CD4-positive, alpha-beta T cell (primary cell): ENCODE measurements at regions not wholly inside any gene's neighbourhood (a gene's known extent, or its start where the extent isn't known, plus 50 kb on each side); places are given as distances from the start of the nearest gene placed in this dataset.

Experiments
- ATAC-seq: fragments of 200-7000 bp; cut with Tn5 transposase; one replicate; pipeline ENCODE4 v1.10.0; 2022; ENCODE audit warnings: mild to moderate bottlenecking; ENCODE audit not compliant: poor library complexity
- CTCF ChIA-PET: fragments of 350-600 bp; sonication (Branson Sonifier 250); formaldehyde crosslinking; loops from one replicate; lab custom pipeline; 2021; ENCODE audit warnings: antibody characterized with exemption, inconsistent platforms; lab: Charles Lee
- POLR2A ChIA-PET: fragments of 350-600 bp; sonication (Branson Sonifier 250); formaldehyde crosslinking; loops from one replicate; lab custom pipeline; 2021; ENCODE audit warnings: antibody characterized with exemption, inconsistent platforms; lab: Charles Lee
- DNase-seq, 14 experiments: peaks; one replicate each; pipeline ENCODE4 v3.0.0-alpha.2; 2013 to 2020; ENCODE audit warnings: mixed read lengths in 2 of 14
- H3K27ac ChIP-seq, 2 donors: one replicate each; pipeline versions ENCODE4 v1.5.1 to v1.7.0; 2013; ENCODE audit warnings: low read length in 2 of 2, low read depth in 1 of 2, mild to moderate bottlenecking in 1 of 2
- H3K27me3 ChIP-seq, 2 experiments: 1 replicate in 1 of 2; 2 replicates in 1 of 2; pipeline versions ENCODE4 v1.6.1 to v1.7.0; 2013; ENCODE audit warnings: low read length in 2 of 2, control low read depth in 1 of 2, mild to moderate bottlenecking in 1 of 2, moderate library complexity in 1 of 2; ENCODE audit not compliant: insufficient read depth in 2 of 2, control insufficient read depth in 1 of 2
- H3K36me3 ChIP-seq: one replicate; pipeline ENCODE4 v1.6.1; 2013; ENCODE audit warnings: low read length, control low read depth; ENCODE audit not compliant: insufficient read depth
- H3K4me1 ChIP-seq: one replicate; pipeline ENCODE4 v1.6.1; 2013; ENCODE audit warnings: low read length, control low read depth; ENCODE audit not compliant: insufficient read depth
- H3K4me3 ChIP-seq: one replicate; pipeline ENCODE4 v1.5.1; 2013; ENCODE audit warnings: mild to moderate bottlenecking, low read length, moderate library complexity
- H3K9me3 ChIP-seq, 2 experiments: 1 replicate in 1 of 2; 2 replicates in 1 of 2; pipeline versions ENCODE4 v1.6.1 to v1.7.0; 2013; ENCODE audit warnings: low read length in 2 of 2, mild to moderate bottlenecking in 2 of 2, control low read depth in 1 of 2, moderate library complexity in 1 of 2; ENCODE audit not compliant: control insufficient read depth in 1 of 2, insufficient read depth in 1 of 2
- H3K27ac Mint-ChIP-seq: one replicate; pipeline ENCODE4 v1.8.0; 2020; ENCODE audit warnings: mixed read lengths
- H3K27me3 Mint-ChIP-seq: one replicate; pipeline ENCODE4 v1.8.0; 2021; ENCODE audit warnings: mixed read lengths
- H3K36me3 Mint-ChIP-seq: one replicate; pipeline ENCODE4 v1.8.0; 2021; ENCODE audit warnings: low read depth, mixed read lengths
- H3K4me1 Mint-ChIP-seq: one replicate; pipeline ENCODE4 v1.8.0; 2021; ENCODE audit warnings: low read depth, mixed read lengths
- H3K4me3 Mint-ChIP-seq: one replicate; pipeline ENCODE4 v1.8.0; 2020; ENCODE audit warnings: mild to moderate bottlenecking, mixed read lengths
- H3K9me3 Mint-ChIP-seq: one replicate; pipeline ENCODE4 v1.8.0; 2020; ENCODE audit warnings: mixed read lengths
- intact Hi-C, 2 experiments: fragments of 100-400 bp; cut with DNase I in 1 of 2; cut with micrococcal nuclease in 1 of 2; formaldehyde crosslinking; loops; one replicate each; pipeline versions ENCODE4 v1.15.1 to v1.9.0; 2023 to 2025; cut with DNase I, micrococcal nuclease
- TF ChIP-seq, protein P1 (sequence below): fragments of 200-600 bp; IDR thresholded peaks from one replicate; pipeline ENCODE4 v1.8.0; 2022; ENCODE audit warnings: antibody characterized with exemption, mild to moderate bottlenecking

DNA sequence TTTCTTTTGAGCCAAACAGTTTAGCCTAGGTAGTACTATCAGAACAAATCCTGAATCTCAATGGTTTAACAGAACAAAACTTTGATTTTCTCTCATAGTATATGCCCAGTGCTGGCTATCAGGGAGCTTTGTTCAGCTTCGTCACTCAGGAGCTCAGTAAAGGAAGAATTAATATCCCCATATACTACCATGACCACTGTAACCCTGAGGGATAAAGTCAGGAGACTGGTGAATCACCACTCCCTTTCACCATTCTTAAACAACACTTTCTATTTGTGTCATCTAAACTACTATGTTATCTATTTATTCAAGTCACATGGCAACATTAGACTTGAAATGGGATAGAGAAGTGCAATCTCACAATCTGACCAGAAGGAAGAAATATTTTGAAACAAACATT lies 522.6 kb upstream of the COX7C start:
- ChIA-PET POLR2A (no interaction called here), CTCF (no interaction called here)
- Mint-ChIP-seq H3K27ac (no peak overlapping the region), H3K4me1 (no peaks in the 10 kb centered on the region), H3K4me3 (no peak overlapping the region), H3K36me3 (no peaks in the 10 kb centered on the region), H3K9me3 (no peaks in the 10 kb centered on the region), H3K27me3 (no peaks in the 10 kb centered on the region)
- TF ChIP-seq, protein P1, sequence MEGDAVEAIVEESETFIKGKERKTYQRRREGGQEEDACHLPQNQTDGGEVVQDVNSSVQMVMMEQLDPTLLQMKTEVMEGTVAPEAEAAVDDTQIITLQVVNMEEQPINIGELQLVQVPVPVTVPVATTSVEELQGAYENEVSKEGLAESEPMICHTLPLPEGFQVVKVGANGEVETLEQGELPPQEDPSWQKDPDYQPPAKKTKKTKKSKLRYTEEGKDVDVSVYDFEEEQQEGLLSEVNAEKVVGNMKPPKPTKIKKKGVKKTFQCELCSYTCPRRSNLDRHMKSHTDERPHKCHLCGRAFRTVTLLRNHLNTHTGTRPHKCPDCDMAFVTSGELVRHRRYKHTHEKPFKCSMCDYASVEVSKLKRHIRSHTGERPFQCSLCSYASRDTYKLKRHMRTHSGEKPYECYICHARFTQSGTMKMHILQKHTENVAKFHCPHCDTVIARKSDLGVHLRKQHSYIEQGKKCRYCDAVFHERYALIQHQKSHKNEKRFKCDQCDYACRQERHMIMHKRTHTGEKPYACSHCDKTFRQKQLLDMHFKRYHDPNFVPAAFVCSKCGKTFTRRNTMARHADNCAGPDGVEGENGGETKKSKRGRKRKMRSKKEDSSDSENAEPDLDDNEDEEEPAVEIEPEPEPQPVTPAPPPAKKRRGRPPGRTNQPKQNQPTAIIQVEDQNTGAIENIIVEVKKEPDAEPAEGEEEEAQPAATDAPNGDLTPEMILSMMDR, result no peak
- intact Hi-C loops, result no loop called here
- Histone ChIP-seq H3K4me1 (no peaks in the 10 kb centered on the region), H3K4me3 (no peak overlapping the region), H3K9me3 (no peaks in the 10 kb centered on the region), H3K27me3 (no peaks in the 10 kb centered on the region), H3K36me3 (no peaks in the 10 kb centered on the region), H3K27ac (no peak overlapping the region)
- ATAC-seq, result no peak
- no peak for DNase-seq

DNA sequence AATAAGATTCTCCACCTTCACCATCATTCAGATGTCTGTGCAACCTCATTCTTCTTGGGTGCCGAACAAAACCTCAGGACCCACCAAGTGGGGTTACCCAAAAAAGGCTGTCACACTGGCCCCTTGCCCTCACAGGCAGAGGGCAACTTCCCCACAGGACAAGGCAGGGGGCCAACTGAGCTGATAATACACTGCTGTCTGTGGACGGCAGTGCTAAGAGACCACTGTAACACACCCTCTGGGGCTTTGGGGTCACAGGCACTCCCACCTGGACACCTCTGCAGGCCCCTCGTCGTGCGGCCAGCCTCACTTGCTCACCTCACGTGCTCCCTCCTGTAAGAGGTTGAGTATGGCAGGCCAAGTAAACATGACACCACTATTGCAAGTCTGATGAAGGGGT lies 515.8 kb upstream of the COX7C start:
- H3K4me3 Mint-ChIP-seq, result no peak overlapping the region
- CTCF ChIA-PET, result no interaction called here

DNA sequence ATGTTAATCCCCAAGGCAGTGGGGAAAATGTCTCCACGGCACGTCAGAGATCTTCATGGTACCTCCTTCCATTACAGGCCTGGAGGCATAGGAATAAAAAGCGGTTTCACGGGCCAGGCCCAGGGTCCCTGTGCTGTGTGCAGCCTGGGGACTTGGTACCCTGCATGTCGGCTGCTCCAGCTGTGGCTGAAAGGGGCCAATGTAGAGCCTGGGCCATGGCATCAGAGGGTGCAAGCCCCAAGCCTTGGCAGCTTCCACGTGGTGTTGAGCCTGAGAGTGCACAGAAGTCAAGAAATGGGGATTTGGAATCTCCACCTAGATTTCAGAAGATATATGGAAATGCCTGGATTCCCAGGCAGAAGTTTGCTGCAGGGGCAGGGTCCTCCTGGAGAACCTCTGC lies 508.9 kb upstream of the COX7C start:
- TF ChIP-seq, protein P1, result no peak
- no peaks in the 10 kb centered on the region for H3K36me3 ChIP-seq
- H3K9me3 Mint-ChIP-seq, result peaks cover 6% of the 10 kb centered on the region
- H3K4me1 ChIP-seq, result no peaks in the 10 kb centered on the region
- H3K36me3 Mint-ChIP-seq, result no peaks in the 10 kb centered on the region
- no peak overlapping the region for H3K27ac Mint-ChIP-seq
- intact Hi-C loops, result no loop called here
- H3K27me3 ChIP-seq, result no peaks in the 10 kb centered on the region
- no peak overlapping the region for H3K27ac ChIP-seq
- H3K4me3 Mint-ChIP-seq, result no peak overlapping the region
- H3K4me1 Mint-ChIP-seq, result no peaks in the 10 kb centered on the region
- DNase-seq, result no peak
- no peaks in the 10 kb centered on the region for H3K27me3 Mint-ChIP-seq
- H3K4me3 ChIP-seq, result no peak overlapping the region
- peaks cover 0 to 7% of the 10 kb centered on the region in 2 experiments for H3K9me3 ChIP-seq
- ATAC-seq, result no peak
- ChIA-PET CTCF (no interaction called here), POLR2A (no interaction called here)

More for the DNA sequence above, 515.8 kb upstream of the COX7C start:
- no peaks in the 10 kb centered on the region for H3K4me1 Mint-ChIP-seq
- Histone ChIP-seq H3K9me3 (peaks cover 0 to 5% of the 10 kb centered on the region in 2 experiments), H3K36me3 (no peaks in the 10 kb centered on the region), H3K27me3 (no peaks in the 10 kb centered on the region), H3K27ac (no peak overlapping the region), H3K4me3 (no peak overlapping the region), H3K4me1 (no peaks in the 10 kb centered on the region)
- no peak overlapping the region for H3K27ac Mint-ChIP-seq
- H3K9me3 Mint-ChIP-seq, result no peaks in the 10 kb centered on the region
- POLR2A ChIA-PET, result no interaction called here
- TF ChIP-seq, protein P1, result no peak
- ATAC-seq (no peak), DNase-seq (no peak)
- H3K36me3 Mint-ChIP-seq, result no peaks in the 10 kb centered on the region
- intact Hi-C loops, result no loop called here
- no peaks in the 10 kb centered on the region for H3K27me3 Mint-ChIP-seq
